Activated naive CD4-positive, alpha-beta T cell treated with anti-CD3 and anti-CD28 coated beads, Interleukin-2, amount 50 U/mL, for 72 hours (primary cell): ENCODE measurements at regions not wholly inside any gene's neighbourhood (a gene's known extent, or its start where the extent isn't known, plus 50 kb on each side); places are given as distances from the start of the nearest gene placed in this dataset.

Experiments
- ATAC-seq, 2 donors: fragments of 150-1000 bp; cut with Tn5 transposase; 2 replicates each; pipeline ENCODE4 v1.10.0; 2021; ENCODE audit warnings: mild to moderate bottlenecking in 2 of 2, moderate library complexity in 2 of 2
- DNase-seq, 2 donors: peaks; one replicate each; pipeline ENCODE4 v3.0.0; 2021 to 2022; ENCODE audit warnings: low spot score in 2 of 2
- H3K27ac Mint-ChIP-seq, 2 donors: one replicate each; pipeline ENCODE4 v1.8.0; 2022; ENCODE audit warnings: mild to moderate bottlenecking in 2 of 2, mixed read lengths in 2 of 2
- H3K36me3 Mint-ChIP-seq, 2 donors: one replicate each; pipeline ENCODE4 v1.8.0; 2022; ENCODE audit warnings: mixed read lengths in 2 of 2
- H3K9me3 Mint-ChIP-seq, 2 donors: one replicate each; pipeline ENCODE4 v1.8.0; 2022; ENCODE audit warnings: mixed read lengths in 2 of 2

GRCh38 chr22:49301398-49302149 is 526.1 kb downstream of the BRD1 start:
- no peaks in the 10 kb centered on the region for H3K9me3 Mint-ChIP-seq
- no peaks in the 10 kb centered on the region for H3K36me3 Mint-ChIP-seq
- ATAC-seq (no peak), DNase-seq (peak in 1 of 2 donors; percentile 43)
- H3K27ac Mint-ChIP-seq: no peak overlapping the region

- Mint-ChIP-seq H3K27ac (no peak overlapping the region), H3K36me3 (no peaks in the 10 kb centered on the region), H3K9me3 (no peaks in the 10 kb centered on the region)
- DNase-seq: peak in 1 of 2 donors; percentile 34
- ATAC-seq: no peak
Observed at GRCh38 chr22:49300951-49301397, 526.7 kb downstream of the BRD1 start.

- no peak for ATAC-seq
- Mint-ChIP-seq H3K36me3 (no peaks in the 10 kb centered on the region), H3K27ac (no peak overlapping the region), H3K9me3 (no peaks in the 10 kb centered on the region)
- DNase-seq: peak in 1 of 2 donors; percentile 33
Observed at GRCh38 chr22:49300241-49300640, 527.4 kb downstream of the BRD1 start.

GRCh38 chr22:49299821-49300231 is 527.8 kb downstream of the BRD1 start:
- Mint-ChIP-seq H3K27ac (no peak overlapping the region), H3K9me3 (no peaks in the 10 kb centered on the region)
- ATAC-seq: no peak

DNA sequence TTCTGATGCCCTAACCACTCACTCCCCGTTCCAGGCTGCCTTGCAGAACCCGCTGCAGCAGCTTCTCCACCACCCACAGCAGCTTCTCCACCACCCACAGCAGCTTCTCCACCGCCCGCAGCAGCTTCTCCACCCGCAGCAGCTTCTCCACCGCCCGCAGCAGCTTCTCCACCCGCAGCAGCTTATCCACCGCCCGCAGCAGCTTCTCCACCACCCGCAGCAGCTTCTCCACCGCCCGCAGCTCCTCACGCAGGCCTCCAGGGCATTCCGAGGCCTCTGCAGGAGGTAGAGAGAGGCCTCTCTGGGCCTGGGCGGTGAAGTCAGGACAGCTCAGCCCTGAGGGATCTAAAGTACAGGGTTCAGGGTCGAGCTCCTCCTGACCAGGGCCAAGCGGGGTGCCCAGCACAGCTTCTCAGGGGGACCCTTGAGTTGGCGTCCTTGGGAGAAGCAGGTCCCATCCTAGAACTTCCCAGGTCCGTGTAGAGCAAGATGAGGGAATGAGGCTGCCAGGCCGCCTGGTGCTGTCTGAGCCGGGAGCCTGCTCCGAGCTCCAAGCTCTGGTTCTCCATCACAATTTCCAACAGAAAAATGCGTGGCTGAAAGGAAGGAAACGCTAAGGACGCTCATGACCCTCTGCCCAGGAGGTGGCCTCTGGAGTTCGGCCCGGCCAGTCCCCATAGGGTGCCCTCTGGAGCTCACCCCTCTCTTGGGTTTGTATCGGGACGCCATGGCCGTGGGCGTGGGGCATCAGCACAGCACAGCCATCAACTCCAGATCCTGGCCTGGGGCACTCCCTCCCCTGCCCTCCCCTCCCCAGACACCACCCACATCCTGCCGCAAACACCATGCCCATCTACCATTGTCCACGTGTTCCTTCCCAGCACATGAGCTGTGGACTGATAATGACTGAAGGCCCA is 528.6 kb downstream of the BRD1 start:
- H3K9me3 Mint-ChIP-seq: no peaks in the 10 kb centered on the region
- ATAC-seq: no peak
- peak in 1 of 2 donors; percentile 39 for DNase-seq
- no peak overlapping the region for H3K27ac Mint-ChIP-seq
- no peaks in the 10 kb centered on the region for H3K36me3 Mint-ChIP-seq

More at GRCh38 chr22:49299821-49300231, 527.8 kb downstream of the BRD1 start:
- no peaks in the 10 kb centered on the region for H3K36me3 Mint-ChIP-seq
- peak in 1 of 2 donors; percentile 14 for DNase-seq

- Mint-ChIP-seq H3K36me3 (peaks cover 0 to 3% of the 10 kb centered on the region in 2 donors), H3K9me3 (peaks cover 4 to 6% of the 10 kb centered on the region in 2 donors), H3K27ac (no peak overlapping the region)
- peak in 1 of 2 donors; percentile 47 for DNase-seq
- ATAC-seq: no peak
Observed at GRCh38 chr22:49297871-49298721, 529.6 kb downstream of the BRD1 start.

- Mint-ChIP-seq H3K36me3 (peaks cover 0 to 5% of the 10 kb centered on the region in 2 donors), H3K27ac (no peak overlapping the region), H3K9me3 (peaks cover 4 to 7% of the 10 kb centered on the region in 2 donors)
- DNase-seq (peak in 1 of 2 donors; percentile 11), ATAC-seq (no peak)
Observed at GRCh38 chr22:49297286-49297870, 530.3 kb downstream of the BRD1 start.

DNA sequence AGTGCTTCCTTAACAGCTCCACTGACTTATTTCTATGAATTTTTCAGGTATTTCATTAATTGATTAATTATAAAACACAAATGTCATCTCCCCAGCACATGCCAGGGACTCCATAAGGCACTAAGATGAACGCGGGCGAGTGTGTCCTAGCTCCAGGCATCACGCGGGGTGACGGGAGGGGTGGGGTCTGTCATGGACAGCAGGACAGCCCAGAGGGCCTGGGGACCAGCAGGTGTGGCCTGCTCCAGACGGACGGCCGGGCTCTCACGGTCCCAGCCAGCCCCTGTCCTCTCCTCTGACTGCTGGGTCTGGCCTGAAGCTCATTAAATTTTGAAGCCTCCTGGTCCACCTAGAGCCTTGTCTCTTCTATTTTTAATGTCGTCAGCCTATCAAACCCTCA is 531.1 kb downstream of the BRD1 start:
- peaks cover 0 to 5% of the 10 kb centered on the region in 2 donors for H3K36me3 Mint-ChIP-seq
- ATAC-seq: no peak
- peak in 1 of 2 donors; percentile 9 for DNase-seq
- peak overlapping the region in 1 of 2 donors; percentile 22 for H3K27ac Mint-ChIP-seq
- H3K9me3 Mint-ChIP-seq: peaks cover 4 to 7% of the 10 kb centered on the region in 2 donors

DNA sequence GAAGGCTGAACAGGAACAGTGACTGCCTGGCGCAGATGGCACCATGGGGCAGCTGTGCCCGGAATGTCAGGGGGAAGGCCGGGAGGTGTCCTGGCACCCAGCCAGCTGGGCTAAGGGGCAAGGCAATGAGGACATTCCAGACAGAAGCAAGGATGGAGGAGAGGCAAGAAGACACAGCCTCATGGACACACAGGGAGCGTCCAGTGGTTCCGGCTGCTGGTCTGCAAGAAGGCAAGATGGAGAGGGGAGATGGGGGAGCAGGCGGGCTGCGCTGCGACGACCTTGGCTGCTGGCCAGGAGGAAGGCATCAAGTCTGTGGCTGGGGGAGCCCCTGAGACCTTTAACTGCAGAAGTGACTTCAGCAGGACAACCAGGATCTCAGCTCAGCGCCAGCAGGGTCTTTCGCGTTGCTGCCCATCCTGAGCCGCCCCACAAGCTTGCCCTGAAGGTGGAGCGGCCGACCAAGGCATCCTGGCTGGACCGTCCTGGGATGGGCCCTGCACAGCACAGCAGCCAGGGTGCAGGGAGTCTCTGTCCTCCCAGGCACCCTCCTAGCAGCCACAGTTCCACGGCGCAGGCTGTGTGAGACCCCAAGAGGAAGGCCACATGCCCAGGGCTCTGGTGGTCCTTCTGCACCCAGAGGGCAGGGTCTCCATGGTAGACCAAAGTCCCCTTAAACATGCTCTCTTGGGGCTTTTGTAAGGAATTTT is 531.7 kb downstream of the BRD1 start:
- peak overlapping the region in 1 of 2 donors; percentile 22 for H3K27ac Mint-ChIP-seq

GRCh38 chr22:49295465-49295743 is 532.3 kb downstream of the BRD1 start:
- H3K36me3 Mint-ChIP-seq: peaks cover 0 to 5% of the 10 kb centered on the region in 2 donors
- DNase-seq (no peak), ATAC-seq (no peak)
- peaks cover 4 to 7% of the 10 kb centered on the region in 2 donors for H3K9me3 Mint-ChIP-seq
- H3K27ac Mint-ChIP-seq: no peak overlapping the region

More for the DNA sequence above, 531.7 kb downstream of the BRD1 start:
- Mint-ChIP-seq H3K9me3 (peaks cover 4 to 7% of the 10 kb centered on the region in 2 donors), H3K36me3 (peaks cover 0 to 5% of the 10 kb centered on the region in 2 donors)
- ATAC-seq: no peak
- peak in 1 of 2 donors; percentile 31 for DNase-seq

DNA sequence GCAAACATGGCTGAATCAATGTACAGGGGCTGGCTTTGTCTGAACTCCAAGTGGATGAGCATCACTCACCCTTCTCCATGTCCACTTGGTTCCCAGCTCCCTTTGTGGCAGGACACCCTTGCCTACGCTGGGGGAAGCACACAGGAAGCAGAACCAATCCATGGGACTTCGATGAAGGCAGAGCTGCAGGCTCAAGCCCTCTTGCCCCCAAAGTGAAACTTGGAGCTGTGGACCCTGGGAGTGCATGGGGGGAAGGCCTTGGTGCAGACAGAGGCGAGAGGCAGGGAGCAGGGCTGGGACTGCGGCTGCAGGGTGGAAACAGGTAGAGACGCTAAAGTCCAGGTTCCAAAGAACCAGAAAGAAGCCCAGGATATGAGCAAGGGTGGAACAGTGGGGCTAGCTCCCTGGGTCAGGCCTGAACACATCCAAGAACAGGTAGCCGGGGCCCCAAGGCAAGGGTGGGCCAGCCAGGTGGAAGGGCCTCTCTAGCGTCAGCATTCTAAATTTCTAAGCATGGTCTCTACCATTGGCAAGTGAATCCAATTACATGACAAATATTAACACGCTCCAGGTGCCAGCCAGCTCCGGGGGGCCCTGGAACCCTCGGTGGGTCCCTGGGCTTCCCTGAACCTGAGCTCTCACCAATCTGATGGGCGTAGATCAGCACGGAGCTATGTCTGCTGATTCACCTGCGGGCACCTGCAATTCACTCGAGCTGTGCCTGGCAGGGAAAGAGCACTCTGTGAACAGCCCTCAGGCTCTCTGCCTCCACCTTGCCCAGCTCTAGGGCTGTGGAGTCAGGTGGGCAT is 532.8 kb downstream of the BRD1 start:
- Mint-ChIP-seq H3K36me3 (peaks cover 0 to 5% of the 10 kb centered on the region in 2 donors), H3K9me3 (peaks cover 4 to 7% of the 10 kb centered on the region in 2 donors), H3K27ac (no peak overlapping the region)
- ATAC-seq (no peak), DNase-seq (peak in 1 of 2 donors; percentile 28)

DNA sequence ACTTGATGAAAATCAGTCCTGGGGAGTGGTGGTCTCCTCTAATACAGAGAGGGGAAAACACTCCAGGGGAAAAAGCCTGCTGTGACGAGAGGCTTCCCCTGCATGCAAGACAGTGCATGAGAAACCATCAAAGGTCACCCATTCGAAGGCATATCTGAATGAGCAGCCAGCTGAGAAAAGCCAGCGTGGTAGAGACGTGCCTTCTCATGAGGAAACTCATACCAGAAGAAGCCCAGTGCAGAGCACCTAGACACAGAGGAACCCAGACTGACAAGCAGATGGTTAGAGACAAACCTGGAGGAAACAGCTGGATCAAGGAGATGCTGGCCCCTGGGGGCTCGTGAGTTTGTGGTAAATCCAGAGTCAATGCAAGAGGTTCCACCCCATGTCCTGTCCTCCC is 534.8 kb downstream of the BRD1 start:
- peak in 1 of 2 donors; percentile 4 for DNase-seq
- ATAC-seq: no peak
- Mint-ChIP-seq H3K9me3 (peaks cover 4 to 7% of the 10 kb centered on the region in 2 donors), H3K27ac (no peak overlapping the region), H3K36me3 (peaks cover 0 to 5% of the 10 kb centered on the region in 2 donors)

DNA sequence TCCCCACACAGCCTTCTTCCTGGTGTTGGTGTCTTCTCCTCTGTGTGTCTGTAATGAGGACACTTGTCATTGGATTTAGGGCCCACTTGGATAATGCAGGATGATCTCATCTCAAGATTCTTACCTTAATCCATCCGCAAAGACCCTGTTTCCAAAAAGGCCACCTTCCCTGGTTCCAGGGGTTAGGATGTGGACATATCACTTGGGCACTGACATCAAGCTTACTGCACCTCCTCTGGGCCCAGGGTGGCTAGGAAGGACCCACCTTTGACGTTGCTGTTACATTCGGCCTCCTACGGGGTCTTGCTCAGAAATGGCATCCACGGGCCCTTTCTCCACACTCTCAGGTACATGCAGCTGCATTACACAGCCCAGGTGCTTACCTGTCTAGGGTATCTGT is 535.9 kb downstream of the BRD1 start:
- Mint-ChIP-seq H3K36me3 (peaks cover 0 to 5% of the 10 kb centered on the region in 2 donors), H3K9me3 (peaks cover 4 to 7% of the 10 kb centered on the region in 2 donors), H3K27ac (no peak overlapping the region)
- DNase-seq (no peak), ATAC-seq (no peak)

GRCh38 chr22:49291169-49291568 is 536.5 kb downstream of the BRD1 start:
- Mint-ChIP-seq H3K36me3 (peaks cover 0 to 5% of the 10 kb centered on the region in 2 donors), H3K27ac (no peak overlapping the region), H3K9me3 (peaks cover 4 to 7% of the 10 kb centered on the region in 2 donors)
- DNase-seq: peak in 1 of 2 donors; percentile 42
- ATAC-seq: no peak

GRCh38 chr22:49290711-49291110 is 537.0 kb downstream of the BRD1 start:
- Mint-ChIP-seq H3K27ac (no peak overlapping the region), H3K9me3 (peaks cover 4 to 7% of the 10 kb centered on the region in 2 donors), H3K36me3 (peaks cover 0 to 5% of the 10 kb centered on the region in 2 donors)
- DNase-seq (no peak), ATAC-seq (no peak)
